AG10803 (cell line): ENCODE measurements at regions not wholly inside any gene's neighbourhood (a gene's known extent, or its start where the extent isn't known, plus 50 kb on each side); places are given as distances from the start of the nearest gene placed in this dataset.
A peak's percentile ranks its signal among the peaks of the same experiment; 100 is the strongest.
"Not testable (repeated sequence)": the region's sequence is repeated elsewhere in the genome, so short reads cannot be mapped to it uniquely, and the experiment has no call there.

Source experiments
- DNase-seq: peaks from one replicate; pipeline ENCODE4 v3.0.0; 2010; ENCODE audit warnings: low read depth
- H3K4me3 ChIP-seq: 2 replicates; pipeline ENCODE4 v1.5.1; 2011; ENCODE audit warnings: mild to moderate bottlenecking, low read length, control low read depth
- CTCF ChIP-seq: conservative IDR thresholded peaks from 2 replicates; pipeline ENCODE4 v1.5.1; 2011; ENCODE audit warnings: mild to moderate bottlenecking, low read length, control low read depth, inconsistent platforms

DNA sequence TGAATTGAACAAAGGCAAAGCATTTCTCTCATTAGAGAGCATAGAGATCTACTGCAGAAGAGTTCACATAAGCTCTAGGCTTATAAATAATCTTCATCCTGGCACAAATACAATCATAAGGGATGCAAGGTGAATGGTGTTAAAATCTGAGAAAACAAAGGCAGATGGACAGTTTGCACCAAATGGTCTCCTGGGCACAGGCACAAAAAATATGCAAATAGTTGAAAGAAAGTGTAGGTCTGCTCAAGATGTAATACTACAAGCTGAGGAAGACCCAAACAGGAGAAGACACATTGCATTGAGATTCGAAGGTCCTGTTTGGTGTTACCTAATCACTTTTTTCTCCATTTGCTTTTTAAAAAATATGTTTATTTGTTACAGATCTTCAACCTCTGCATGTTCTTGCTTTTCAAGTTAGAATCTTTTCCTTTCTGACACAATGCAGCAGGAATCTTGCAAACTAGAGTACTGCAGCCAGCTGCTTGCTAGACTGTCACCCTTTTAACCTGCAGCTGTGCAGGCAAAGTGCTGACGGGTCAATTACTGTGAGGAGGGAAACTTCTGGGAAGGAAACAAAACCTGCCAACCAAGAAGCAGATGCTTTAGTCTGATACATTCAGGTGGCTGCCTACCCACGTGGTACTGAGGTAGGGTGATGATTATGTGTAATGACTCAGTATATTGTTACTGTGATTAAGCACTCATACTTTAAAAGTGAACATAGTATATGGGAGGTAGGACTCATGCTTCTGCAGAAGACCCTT is 1048.6 kb upstream of the SEMA6A start:
- no peak for TF ChIP-seq CTCF

DNA sequence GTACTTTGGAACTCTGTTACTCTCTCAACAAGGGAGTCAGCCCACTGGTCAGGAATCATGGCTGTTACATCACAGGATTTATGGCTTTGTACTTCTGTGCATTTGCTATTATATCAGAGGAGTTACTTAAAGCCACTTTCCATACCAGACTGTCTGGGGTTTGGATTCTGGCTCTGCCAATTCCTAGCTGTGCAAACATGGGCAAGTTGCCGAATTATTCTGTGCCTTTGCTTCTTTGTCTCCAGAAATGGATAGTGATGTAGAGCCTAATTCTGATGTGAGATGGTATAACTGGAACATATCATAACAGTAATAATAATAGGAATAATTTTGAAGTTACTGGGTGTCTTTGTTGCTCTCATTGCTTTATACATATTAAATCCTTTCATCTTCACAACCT is 1047.3 kb upstream of the SEMA6A start:
- no peak overlapping the region for H3K4me3 ChIP-seq
- no peak for TF ChIP-seq CTCF
- no peak for DNase-seq

More for the DNA sequence above, 1048.6 kb upstream of the SEMA6A start:
- no peak overlapping the region for H3K4me3 ChIP-seq
- no peak for DNase-seq

DNA sequence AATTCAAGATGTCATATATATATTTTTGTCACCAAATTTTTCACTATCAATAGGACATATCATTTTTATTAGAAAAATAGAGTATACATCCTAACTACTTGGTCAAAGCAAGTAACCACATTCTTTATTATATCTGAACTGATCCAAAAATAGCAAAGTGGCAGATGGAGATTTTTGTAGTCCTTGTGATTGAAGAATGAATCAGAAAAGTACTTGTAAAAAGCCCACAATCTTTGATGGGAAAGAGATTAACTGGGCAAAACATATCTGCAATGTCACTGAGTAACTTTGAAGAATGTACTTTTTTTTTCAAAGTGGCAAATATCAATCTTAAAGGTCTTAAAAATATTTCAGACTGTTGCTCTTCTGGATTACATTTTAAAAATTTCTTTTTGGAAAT is 1040.6 kb upstream of the SEMA6A start:
- TF ChIP-seq CTCF, result no peak
- DNase-seq, result no peak
- H3K4me3 ChIP-seq, result no peak overlapping the region

- no peak overlapping the region for H3K4me3 ChIP-seq
- no peak for DNase-seq
- TF ChIP-seq CTCF, result no peak
These were observed 1039.8 kb upstream of the SEMA6A start for GRCh38 chr5:117614408-117614807.

- no peak for DNase-seq
- H3K4me3 ChIP-seq, result no peak overlapping the region
- TF ChIP-seq CTCF, result no peak
These were observed 1030.2 kb upstream of the SEMA6A start for GRCh38 chr5:117604845-117605244.

DNA sequence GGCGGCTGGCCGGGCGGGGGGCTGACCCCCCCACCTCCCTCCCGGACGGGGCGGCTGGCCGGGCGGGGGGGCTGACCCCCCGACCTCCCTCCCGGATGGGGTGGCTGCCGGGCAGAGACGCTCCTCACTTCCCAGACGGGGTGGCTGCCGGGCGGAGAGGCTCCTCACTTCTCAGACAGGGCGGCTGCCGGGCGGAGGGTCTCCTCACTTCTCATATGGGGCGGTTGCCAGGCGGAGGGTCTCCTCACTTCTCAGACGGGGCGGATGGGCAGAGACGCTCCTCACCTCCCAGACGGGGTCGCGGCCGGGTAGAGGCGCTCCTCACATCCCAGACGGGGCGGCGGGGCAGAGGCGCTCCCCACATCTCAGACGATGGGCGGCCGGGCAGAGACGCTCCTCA is 1025.2 kb upstream of the SEMA6A start:
- not testable (repeated sequence) for DNase-seq, H3K4me3 ChIP-seq

DNA sequence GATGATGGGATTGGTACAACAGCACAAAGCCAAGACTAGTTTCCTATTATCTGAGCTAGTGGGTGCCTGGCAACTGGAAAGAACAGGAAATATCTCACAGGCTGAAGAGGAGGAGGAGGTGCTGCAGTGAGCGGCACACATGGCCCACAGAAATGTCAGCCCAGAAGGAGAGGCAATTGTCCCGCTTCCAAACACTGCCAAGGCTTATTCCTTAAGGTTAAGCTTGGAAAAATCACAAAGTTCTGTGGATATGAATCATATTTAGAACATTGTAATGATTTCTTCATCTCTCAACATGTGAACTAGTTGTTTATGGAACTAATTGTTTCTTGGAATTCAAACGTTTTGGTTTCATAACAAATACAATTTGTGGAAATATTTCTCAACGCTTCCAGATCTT is 1019.5 kb upstream of the SEMA6A start:
- DNase-seq, result peak; percentile 43
- no peak overlapping the region for H3K4me3 ChIP-seq
- no peak for TF ChIP-seq CTCF
